CD4-positive, alpha-beta T cell (primary cell): ENCODE measurements at regions not wholly inside any gene's neighbourhood (a gene's known extent, or its start where the extent isn't known, plus 50 kb on each side); places are given as distances from the start of the nearest gene placed in this dataset.

Experiments
- ATAC-seq: fragments of 200-7000 bp; cut with Tn5 transposase; one replicate; pipeline ENCODE4 v1.10.0; 2022; ENCODE audit warnings: mild to moderate bottlenecking; ENCODE audit not compliant: poor library complexity
- CTCF ChIA-PET: fragments of 350-600 bp; sonication (Branson Sonifier 250); formaldehyde crosslinking; loops from one replicate; lab custom pipeline; 2021; ENCODE audit warnings: antibody characterized with exemption, inconsistent platforms; lab: Charles Lee
- POLR2A ChIA-PET: fragments of 350-600 bp; sonication (Branson Sonifier 250); formaldehyde crosslinking; loops from one replicate; lab custom pipeline; 2021; ENCODE audit warnings: antibody characterized with exemption, inconsistent platforms; lab: Charles Lee
- DNase-seq, 14 experiments: peaks; one replicate each; pipeline ENCODE4 v3.0.0-alpha.2; 2013 to 2020; ENCODE audit warnings: mixed read lengths in 2 of 14
- H3K27ac ChIP-seq, 2 donors: one replicate each; pipeline versions ENCODE4 v1.5.1 to v1.7.0; 2013; ENCODE audit warnings: low read length in 2 of 2, low read depth in 1 of 2, mild to moderate bottlenecking in 1 of 2
- H3K27me3 ChIP-seq, 2 experiments: 1 replicate in 1 of 2; 2 replicates in 1 of 2; pipeline versions ENCODE4 v1.6.1 to v1.7.0; 2013; ENCODE audit warnings: low read length in 2 of 2, control low read depth in 1 of 2, mild to moderate bottlenecking in 1 of 2, moderate library complexity in 1 of 2; ENCODE audit not compliant: insufficient read depth in 2 of 2, control insufficient read depth in 1 of 2
- H3K36me3 ChIP-seq: one replicate; pipeline ENCODE4 v1.6.1; 2013; ENCODE audit warnings: low read length, control low read depth; ENCODE audit not compliant: insufficient read depth
- H3K4me1 ChIP-seq: one replicate; pipeline ENCODE4 v1.6.1; 2013; ENCODE audit warnings: low read length, control low read depth; ENCODE audit not compliant: insufficient read depth
- H3K4me3 ChIP-seq: one replicate; pipeline ENCODE4 v1.5.1; 2013; ENCODE audit warnings: mild to moderate bottlenecking, low read length, moderate library complexity
- H3K9me3 ChIP-seq, 2 experiments: 1 replicate in 1 of 2; 2 replicates in 1 of 2; pipeline versions ENCODE4 v1.6.1 to v1.7.0; 2013; ENCODE audit warnings: low read length in 2 of 2, mild to moderate bottlenecking in 2 of 2, control low read depth in 1 of 2, moderate library complexity in 1 of 2; ENCODE audit not compliant: control insufficient read depth in 1 of 2, insufficient read depth in 1 of 2
- H3K27ac Mint-ChIP-seq: one replicate; pipeline ENCODE4 v1.8.0; 2020; ENCODE audit warnings: mixed read lengths
- H3K27me3 Mint-ChIP-seq: one replicate; pipeline ENCODE4 v1.8.0; 2021; ENCODE audit warnings: mixed read lengths
- H3K36me3 Mint-ChIP-seq: one replicate; pipeline ENCODE4 v1.8.0; 2021; ENCODE audit warnings: low read depth, mixed read lengths
- H3K4me1 Mint-ChIP-seq: one replicate; pipeline ENCODE4 v1.8.0; 2021; ENCODE audit warnings: low read depth, mixed read lengths
- H3K4me3 Mint-ChIP-seq: one replicate; pipeline ENCODE4 v1.8.0; 2020; ENCODE audit warnings: mild to moderate bottlenecking, mixed read lengths
- H3K9me3 Mint-ChIP-seq: one replicate; pipeline ENCODE4 v1.8.0; 2020; ENCODE audit warnings: mixed read lengths
- intact Hi-C, 2 experiments: fragments of 100-400 bp; cut with DNase I in 1 of 2; cut with micrococcal nuclease in 1 of 2; formaldehyde crosslinking; loops; one replicate each; pipeline versions ENCODE4 v1.15.1 to v1.9.0; 2023 to 2025; cut with DNase I, micrococcal nuclease
- TF ChIP-seq, protein P1 (sequence below): fragments of 200-600 bp; IDR thresholded peaks from one replicate; pipeline ENCODE4 v1.8.0; 2022; ENCODE audit warnings: antibody characterized with exemption, mild to moderate bottlenecking

- no peaks in the 10 kb centered on the region for H3K27me3 Mint-ChIP-seq
- intact Hi-C loops, result no loop called here
- no peaks in the 10 kb centered on the region for H3K36me3 Mint-ChIP-seq
- ATAC-seq (no peak), DNase-seq (no peak)
- H3K4me1 ChIP-seq, result no peaks in the 10 kb centered on the region
- no peak overlapping the region for H3K4me3 ChIP-seq
- ChIA-PET CTCF (no interaction called here), POLR2A (no interaction called here)
- H3K9me3 ChIP-seq, result no peaks in the 10 kb centered on the region
- no peak overlapping the region for H3K27ac Mint-ChIP-seq
- H3K27ac ChIP-seq, result no peak overlapping the region
- no peaks in the 10 kb centered on the region for H3K27me3 ChIP-seq
- H3K4me3 Mint-ChIP-seq, result no peak overlapping the region
- TF ChIP-seq, protein P1, sequence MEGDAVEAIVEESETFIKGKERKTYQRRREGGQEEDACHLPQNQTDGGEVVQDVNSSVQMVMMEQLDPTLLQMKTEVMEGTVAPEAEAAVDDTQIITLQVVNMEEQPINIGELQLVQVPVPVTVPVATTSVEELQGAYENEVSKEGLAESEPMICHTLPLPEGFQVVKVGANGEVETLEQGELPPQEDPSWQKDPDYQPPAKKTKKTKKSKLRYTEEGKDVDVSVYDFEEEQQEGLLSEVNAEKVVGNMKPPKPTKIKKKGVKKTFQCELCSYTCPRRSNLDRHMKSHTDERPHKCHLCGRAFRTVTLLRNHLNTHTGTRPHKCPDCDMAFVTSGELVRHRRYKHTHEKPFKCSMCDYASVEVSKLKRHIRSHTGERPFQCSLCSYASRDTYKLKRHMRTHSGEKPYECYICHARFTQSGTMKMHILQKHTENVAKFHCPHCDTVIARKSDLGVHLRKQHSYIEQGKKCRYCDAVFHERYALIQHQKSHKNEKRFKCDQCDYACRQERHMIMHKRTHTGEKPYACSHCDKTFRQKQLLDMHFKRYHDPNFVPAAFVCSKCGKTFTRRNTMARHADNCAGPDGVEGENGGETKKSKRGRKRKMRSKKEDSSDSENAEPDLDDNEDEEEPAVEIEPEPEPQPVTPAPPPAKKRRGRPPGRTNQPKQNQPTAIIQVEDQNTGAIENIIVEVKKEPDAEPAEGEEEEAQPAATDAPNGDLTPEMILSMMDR, result no peak
- no peaks in the 10 kb centered on the region for H3K4me1 Mint-ChIP-seq
- no peaks in the 10 kb centered on the region for H3K9me3 Mint-ChIP-seq
- no peaks in the 10 kb centered on the region for H3K36me3 ChIP-seq
Measured at GRCh38 chr2:217444932-217445331, 557.9 kb downstream of the TNS1 start.

- Histone ChIP-seq H3K27ac (no peak overlapping the region), H3K27me3 (no peaks in the 10 kb centered on the region), H3K4me1 (no peaks in the 10 kb centered on the region), H3K4me3 (no peak overlapping the region), H3K9me3 (no peaks in the 10 kb centered on the region), H3K36me3 (no peaks in the 10 kb centered on the region)
- Mint-ChIP-seq H3K36me3 (no peaks in the 10 kb centered on the region), H3K27me3 (no peaks in the 10 kb centered on the region), H3K4me1 (no peaks in the 10 kb centered on the region), H3K27ac (no peak overlapping the region), H3K9me3 (no peaks in the 10 kb centered on the region), H3K4me3 (no peak overlapping the region)
- intact Hi-C loops, result no loop called here
- ATAC-seq (no peak), DNase-seq (no peak)
- POLR2A ChIA-PET, result no interaction called here
- TF ChIP-seq, protein P1, result no peak
- CTCF ChIA-PET, result no interaction called here
Measured at GRCh38 chr2:217444509-217444908, 558.3 kb downstream of the TNS1 start.

DNA sequence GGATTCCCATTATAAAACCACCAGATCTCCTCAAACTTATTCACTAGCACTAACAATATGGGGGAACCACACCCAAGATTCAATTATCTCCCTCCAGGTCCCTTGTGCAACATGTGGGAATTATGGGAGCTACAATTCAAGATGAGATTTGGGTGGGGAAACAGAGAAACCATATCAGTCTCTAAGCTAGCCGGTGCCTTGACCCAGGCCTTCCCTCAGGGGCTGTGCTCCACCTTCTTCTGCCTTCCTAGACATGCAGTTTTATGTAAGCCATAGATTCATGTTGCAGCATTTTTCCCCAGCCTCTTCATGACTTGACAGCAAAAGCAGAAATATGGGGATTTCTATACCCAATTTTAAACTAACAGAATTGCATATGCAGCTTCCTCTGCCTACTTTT is 559.2 kb downstream of the TNS1 start:
- H3K36me3 ChIP-seq, result no peaks in the 10 kb centered on the region
- Mint-ChIP-seq H3K36me3 (no peaks in the 10 kb centered on the region), H3K27me3 (no peaks in the 10 kb centered on the region), H3K4me1 (no peaks in the 10 kb centered on the region), H3K9me3 (no peaks in the 10 kb centered on the region), H3K27ac (no peak overlapping the region), H3K4me3 (no peak overlapping the region)
- ChIA-PET CTCF (no interaction called here), POLR2A (no interaction called here)
- H3K4me1 ChIP-seq, result no peaks in the 10 kb centered on the region
- DNase-seq, result no peak
- TF ChIP-seq, protein P1, result no peak
- intact Hi-C loops, result no loop called here
- no peak overlapping the region for H3K27ac ChIP-seq
- no peaks in the 10 kb centered on the region for H3K27me3 ChIP-seq
- no peak for ATAC-seq
- no peak overlapping the region for H3K4me3 ChIP-seq
- no peaks in the 10 kb centered on the region for H3K9me3 ChIP-seq
